T-helper 1 cell treated with Interleukin-12 subunit alpha and Interleukin-12 subunit beta and Interleukin-4 antibody, amounts not matched to agents 30 μg/mL and 1 μg/mL, for 36 hours (primary cell): ENCODE measurements at regions not wholly inside any gene's neighbourhood (a gene's known extent, or its start where the extent isn't known, plus 50 kb on each side); places are given as distances from the start of the nearest gene placed in this dataset.
"Not testable (repeated sequence)": the region's sequence is repeated elsewhere in the genome, so short reads cannot be mapped to it uniquely, and the experiment has no call there.

Experiments used
- H3K27ac Mint-ChIP-seq: one replicate; pipeline ENCODE4 v1.8.0; 2021; ENCODE audit warnings: mild to moderate bottlenecking, mixed read lengths
- H3K27me3 Mint-ChIP-seq: one replicate; pipeline ENCODE4 v1.8.0; 2021; ENCODE audit warnings: low read depth, mixed read lengths
- H3K36me3 Mint-ChIP-seq: one replicate; pipeline ENCODE4 v1.8.0; 2021; ENCODE audit warnings: low read depth, mixed read lengths
- H3K4me1 Mint-ChIP-seq: one replicate; pipeline ENCODE4 v1.8.0; 2021; ENCODE audit warnings: low read depth, mixed read lengths
- H3K4me3 Mint-ChIP-seq: one replicate; pipeline ENCODE4 v1.8.0; 2021; ENCODE audit warnings: mild to moderate bottlenecking, moderate library complexity, mixed read lengths
- H3K9me3 Mint-ChIP-seq: one replicate; pipeline ENCODE4 v1.8.0; 2021; ENCODE audit warnings: mixed read lengths

- H3K9me3 Mint-ChIP-seq, result peaks cover 29% of the 10 kb centered on the region
- peaks cover 87% of the 10 kb centered on the region for H3K4me1 Mint-ChIP-seq
- peak overlapping the region; percentile 85 for H3K27ac Mint-ChIP-seq
- peaks cover 37% of the 10 kb centered on the region for H3K36me3 Mint-ChIP-seq
- H3K4me3 Mint-ChIP-seq, result peak overlapping the region; percentile 36
- H3K27me3 Mint-ChIP-seq, result no peaks in the 10 kb centered on the region
These were observed 253.1 kb upstream of the BTG1 start for GRCh38 chr12:92398565-92399309.

DNA sequence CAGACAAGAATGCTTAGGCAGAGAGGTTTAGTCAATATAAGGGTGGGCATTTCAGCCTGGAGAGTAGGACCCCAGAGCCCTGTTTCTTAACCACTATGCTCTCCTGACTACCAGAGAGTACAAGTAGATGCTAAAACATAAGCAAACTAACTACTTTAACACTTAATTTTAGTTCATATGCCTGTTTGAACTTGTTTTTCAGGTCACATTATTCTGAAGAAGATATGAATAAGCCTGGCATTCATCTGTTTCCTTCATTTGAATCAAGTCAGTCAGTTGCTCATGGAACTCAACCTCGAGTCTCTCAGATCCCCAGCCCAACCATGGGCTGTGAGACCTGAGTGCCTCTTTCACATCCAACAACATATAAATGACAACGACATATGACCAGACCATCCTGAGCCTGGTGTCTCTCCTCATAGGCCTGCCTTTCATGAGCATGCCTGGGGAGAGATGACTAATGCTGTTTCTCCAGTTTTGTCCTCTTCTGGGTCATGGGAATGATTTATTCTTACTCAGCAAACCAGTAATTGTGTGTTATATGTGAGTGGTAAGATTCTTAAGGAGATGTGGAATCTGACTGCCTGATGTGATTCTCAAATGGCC, 251.1 kb upstream of the BTG1 start:
- H3K36me3 Mint-ChIP-seq, result peaks cover 48% of the 10 kb centered on the region
- H3K9me3 Mint-ChIP-seq, result peaks cover 44% of the 10 kb centered on the region
- peak overlapping the region; percentile 87 for H3K27ac Mint-ChIP-seq
- peaks cover 72% of the 10 kb centered on the region for H3K4me1 Mint-ChIP-seq
- no peaks in the 10 kb centered on the region for H3K27me3 Mint-ChIP-seq
- no peak overlapping the region for H3K4me3 Mint-ChIP-seq

- no peaks in the 10 kb centered on the region for H3K27me3 Mint-ChIP-seq
- H3K9me3 Mint-ChIP-seq, result peaks cover 52% of the 10 kb centered on the region
- no peak overlapping the region for H3K4me3 Mint-ChIP-seq
- H3K27ac Mint-ChIP-seq, result no peak overlapping the region
- H3K36me3 Mint-ChIP-seq, result peaks cover 54% of the 10 kb centered on the region
- peaks cover 66% of the 10 kb centered on the region for H3K4me1 Mint-ChIP-seq
These were observed 249.7 kb upstream of the BTG1 start for GRCh38 chr12:92395322-92395721.

GRCh38 chr12:92394895-92395294, 249.2 kb upstream of the BTG1 start:
- Mint-ChIP-seq H3K27ac (no peak overlapping the region), H3K4me3 (no peak overlapping the region), H3K36me3 (peaks cover 54% of the 10 kb centered on the region), H3K4me1 (peaks cover 63% of the 10 kb centered on the region), H3K27me3 (no peaks in the 10 kb centered on the region), H3K9me3 (peaks cover 52% of the 10 kb centered on the region)

DNA sequence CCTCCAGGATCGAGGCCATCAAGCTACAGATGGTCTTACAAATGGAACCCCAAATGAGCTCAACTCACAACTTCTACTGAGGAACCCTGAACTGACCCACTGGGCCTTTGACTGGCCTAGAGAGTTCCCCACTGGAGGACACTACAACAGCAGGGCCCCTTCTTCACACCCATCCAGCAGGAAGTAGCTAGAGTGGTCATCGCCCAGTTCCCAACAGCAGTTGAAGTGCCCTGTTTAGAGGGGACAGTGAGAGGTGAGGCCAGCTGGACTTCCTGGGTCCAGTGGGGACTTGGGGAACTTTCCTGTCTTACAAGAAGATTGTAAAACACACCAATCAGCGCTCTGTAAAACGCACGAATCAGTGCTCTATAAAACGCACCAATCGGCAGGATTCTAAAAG, 247.9 kb upstream of the BTG1 start:
- Mint-ChIP-seq H3K27ac (no peak overlapping the region), H3K27me3 (no peaks in the 10 kb centered on the region), H3K4me3 (no peak overlapping the region), H3K36me3 (peaks cover 52% of the 10 kb centered on the region), H3K9me3 (peaks cover 52% of the 10 kb centered on the region), H3K4me1 (peaks cover 50% of the 10 kb centered on the region)

DNA sequence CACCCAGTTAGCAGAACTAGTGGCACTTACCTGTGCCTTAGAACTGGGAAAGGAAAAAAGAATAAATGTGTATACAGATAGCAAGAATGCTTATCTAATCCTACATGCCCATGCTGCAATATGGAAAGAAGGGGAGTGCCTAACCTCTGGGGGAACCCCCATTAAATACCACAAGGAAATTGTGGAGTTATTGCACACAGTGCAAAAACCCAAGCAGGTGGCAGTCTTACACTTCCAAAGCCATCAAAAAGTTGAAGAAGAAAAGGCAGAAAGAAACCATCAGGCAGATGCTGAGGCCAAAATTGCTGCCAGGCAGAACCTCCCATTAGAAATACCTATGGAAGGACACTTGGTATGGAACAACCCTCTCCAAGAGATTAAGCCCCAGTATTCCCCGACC, 246.1 kb upstream of the BTG1 start:
- not testable (repeated sequence) for H3K4me3 Mint-ChIP-seq, H3K27ac Mint-ChIP-seq, H3K27me3 Mint-ChIP-seq
- H3K4me1 Mint-ChIP-seq, result peaks cover 43% of the 10 kb centered on the region
- H3K36me3 Mint-ChIP-seq, result peaks cover 42% of the 10 kb centered on the region
- peaks cover 46% of the 10 kb centered on the region for H3K9me3 Mint-ChIP-seq

GRCh38 chr12:92389466-92389865, 243.8 kb upstream of the BTG1 start:
- H3K4me3 Mint-ChIP-seq, result no peak overlapping the region
- H3K27me3 Mint-ChIP-seq, result no peaks in the 10 kb centered on the region
- H3K4me1 Mint-ChIP-seq, result peaks cover 24% of the 10 kb centered on the region
- H3K9me3 Mint-ChIP-seq, result peaks cover 30% of the 10 kb centered on the region
- H3K27ac Mint-ChIP-seq, result no peak overlapping the region
- H3K36me3 Mint-ChIP-seq, result peaks cover 26% of the 10 kb centered on the region

GRCh38 chr12:92385296-92385695, 239.7 kb upstream of the BTG1 start:
- Mint-ChIP-seq H3K36me3 (no peaks in the 10 kb centered on the region), H3K27me3 (no peaks in the 10 kb centered on the region), H3K27ac (no peak overlapping the region), H3K4me1 (peaks cover 30% of the 10 kb centered on the region), H3K4me3 (no peak overlapping the region), H3K9me3 (no peaks in the 10 kb centered on the region)

- H3K4me3 Mint-ChIP-seq, result no peak overlapping the region
- H3K9me3 Mint-ChIP-seq, result no peaks in the 10 kb centered on the region
- H3K4me1 Mint-ChIP-seq, result peaks cover 34% of the 10 kb centered on the region
- H3K27ac Mint-ChIP-seq, result no peak overlapping the region
- H3K27me3 Mint-ChIP-seq, result no peaks in the 10 kb centered on the region
- no peaks in the 10 kb centered on the region for H3K36me3 Mint-ChIP-seq
These were observed 238.9 kb upstream of the BTG1 start for GRCh38 chr12:92384571-92384970.

DNA sequence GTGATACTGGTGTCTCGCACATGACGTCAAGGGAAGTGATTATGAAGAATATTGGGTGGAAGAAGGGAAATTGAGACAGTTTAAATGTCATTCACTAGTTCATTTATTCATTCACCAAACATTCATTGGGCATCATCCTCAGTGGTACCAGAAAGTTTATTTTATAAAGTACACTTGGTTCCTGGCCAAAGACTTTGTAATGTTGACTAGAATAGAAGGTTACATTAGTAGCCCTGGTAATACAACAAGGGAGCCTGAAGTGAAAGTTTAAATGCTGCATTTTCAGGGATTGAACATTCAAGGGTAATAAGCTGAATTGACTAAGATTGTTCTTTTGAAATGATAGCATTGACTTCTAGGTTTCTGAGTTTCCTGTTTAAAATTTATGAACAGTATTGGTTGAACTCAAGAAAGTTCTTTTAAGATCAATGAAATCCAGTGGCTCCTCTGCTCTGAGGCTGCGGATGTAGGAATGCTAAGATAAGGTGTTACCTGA, 236.8 kb upstream of the BTG1 start:
- Mint-ChIP-seq H3K27me3 (no peaks in the 10 kb centered on the region), H3K4me3 (no peak overlapping the region), H3K4me1 (peaks cover 47% of the 10 kb centered on the region), H3K9me3 (peaks cover 6% of the 10 kb centered on the region), H3K27ac (no peak overlapping the region), H3K36me3 (peaks cover 6% of the 10 kb centered on the region)

DNA sequence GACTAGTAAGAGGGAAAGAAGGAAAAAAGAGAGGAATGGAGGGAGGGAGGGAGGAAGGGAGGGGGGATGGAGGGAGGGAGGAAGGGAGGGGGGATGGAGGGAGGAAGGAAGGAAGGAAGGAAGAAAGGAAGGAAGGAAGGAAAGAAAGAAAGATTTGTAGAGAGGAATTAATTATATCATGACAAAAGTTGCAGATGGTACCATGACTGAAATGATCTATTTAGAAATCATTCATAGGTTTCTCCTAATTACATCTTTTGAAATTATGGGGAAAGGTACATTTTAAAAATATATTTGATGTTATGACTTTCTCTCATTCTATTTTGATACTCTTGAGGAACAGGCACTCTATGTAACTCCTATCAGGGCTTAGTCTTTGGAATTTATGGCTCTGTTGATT, 236.2 kb upstream of the BTG1 start:
- Mint-ChIP-seq H3K27ac (no peak overlapping the region), H3K4me1 (peaks cover 44% of the 10 kb centered on the region), H3K36me3 (peaks cover 6% of the 10 kb centered on the region), H3K9me3 (peaks cover 6% of the 10 kb centered on the region), H3K27me3 (no peaks in the 10 kb centered on the region), H3K4me3 (no peak overlapping the region)

- peaks cover 14% of the 10 kb centered on the region for H3K36me3 Mint-ChIP-seq
- peak overlapping the region; percentile 81 for H3K27ac Mint-ChIP-seq
- H3K4me1 Mint-ChIP-seq, result peaks cover 47% of the 10 kb centered on the region
- H3K9me3 Mint-ChIP-seq, result peaks cover 9% of the 10 kb centered on the region
- no peaks in the 10 kb centered on the region for H3K27me3 Mint-ChIP-seq
- peak overlapping the region; percentile 35 for H3K4me3 Mint-ChIP-seq
These were observed 233.2 kb upstream of the BTG1 start for GRCh38 chr12:92378682-92379479.

DNA sequence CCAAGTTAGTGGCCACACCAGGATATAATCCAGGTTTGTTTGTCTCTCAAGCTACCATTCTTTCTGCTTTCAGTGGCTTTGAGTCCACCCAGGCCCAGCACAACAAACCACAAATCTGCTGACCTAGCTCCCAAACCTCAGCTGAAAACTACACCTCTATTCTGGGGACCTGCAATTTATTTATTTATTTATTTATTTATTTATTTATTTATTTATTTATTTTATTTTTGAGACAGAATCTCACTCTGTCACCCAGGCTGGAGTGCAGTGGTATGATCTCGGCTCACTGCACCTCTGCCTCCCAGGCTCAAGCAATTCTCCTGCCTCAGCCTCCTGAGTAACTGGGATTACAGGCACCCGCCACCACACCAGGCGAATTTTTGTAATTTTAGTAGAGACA, 229.9 kb upstream of the BTG1 start:
- not testable (repeated sequence) for H3K27me3 Mint-ChIP-seq, H3K4me3 Mint-ChIP-seq
- peaks cover 21% of the 10 kb centered on the region for H3K36me3 Mint-ChIP-seq
- H3K9me3 Mint-ChIP-seq, result peaks cover 13% of the 10 kb centered on the region
- H3K27ac Mint-ChIP-seq, result peak overlapping the region; percentile 50
- peaks cover 37% of the 10 kb centered on the region for H3K4me1 Mint-ChIP-seq

GRCh38 chr12:92370828-92371227, 225.2 kb upstream of the BTG1 start:
- H3K4me3 Mint-ChIP-seq, result no peak overlapping the region
- H3K4me1 Mint-ChIP-seq, result peaks cover 12% of the 10 kb centered on the region
- H3K27ac Mint-ChIP-seq, result no peak overlapping the region
- H3K27me3 Mint-ChIP-seq, result no peaks in the 10 kb centered on the region
- H3K9me3 Mint-ChIP-seq, result peaks cover 23% of the 10 kb centered on the region
- peaks cover 12% of the 10 kb centered on the region for H3K36me3 Mint-ChIP-seq

DNA sequence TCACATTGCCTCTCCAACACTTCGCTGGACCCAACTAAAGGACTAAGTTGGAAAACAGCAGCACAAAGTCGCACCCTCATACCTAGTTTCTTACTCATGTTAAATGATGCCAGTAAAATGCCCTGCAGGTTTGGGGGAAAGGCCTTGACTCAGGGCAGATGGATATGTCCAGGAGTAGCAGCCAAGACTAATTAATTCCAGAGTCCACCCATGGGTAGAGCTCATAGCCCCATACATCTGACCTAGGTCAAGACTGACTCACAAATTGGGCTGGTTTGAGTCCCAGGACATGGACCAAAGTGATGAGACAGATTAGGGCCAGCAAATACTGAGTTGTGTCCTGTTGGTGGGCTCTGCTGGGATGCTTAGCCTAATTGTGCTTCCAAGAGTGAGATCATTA, 224.0 kb upstream of the BTG1 start:
- no peak overlapping the region for H3K4me3 Mint-ChIP-seq
- H3K27me3 Mint-ChIP-seq, result no peaks in the 10 kb centered on the region
- H3K27ac Mint-ChIP-seq, result no peak overlapping the region

More for the DNA sequence above, 224.0 kb upstream of the BTG1 start:
- H3K36me3 Mint-ChIP-seq, result peaks cover 8% of the 10 kb centered on the region
- peaks cover 26% of the 10 kb centered on the region for H3K9me3 Mint-ChIP-seq
- peaks cover 14% of the 10 kb centered on the region for H3K4me1 Mint-ChIP-seq
